ENCODE measurements at regions not wholly inside any gene's neighbourhood (a gene's known extent, or its start where the extent isn't known, plus 50 kb on each side); places are given as distances from the start of the nearest gene placed in this dataset.
"Not testable (repeated sequence)": the region's sequence is repeated elsewhere in the genome, so short reads cannot be mapped to it uniquely, and the experiment has no call there.

- DNase-seq, result no peak
Measured at GRCh38 chr6:6818078-6818639, 229.6 kb downstream of the LY86 start.

GRCh38 chr6:6820641-6821238 lies 232.2 kb downstream of the LY86 start:
- peak; percentile 65 for DNase-seq

- DNase-seq, result no peak
Measured at GRCh38 chr6:6821639-6822261, 233.2 kb downstream of the LY86 start.

GRCh38 chr6:6823030-6823429 lies 234.5 kb downstream of the LY86 start:
- no peak for DNase-seq

- no peak for DNase-seq
Measured at GRCh38 chr6:6823568-6824224, 235.2 kb downstream of the LY86 start.

- no peak for DNase-seq
Measured at GRCh38 chr6:6824381-6824780, 235.9 kb downstream of the LY86 start.

GRCh38 chr6:6825193-6825784 lies 236.8 kb downstream of the LY86 start:
- DNase-seq, result peak; percentile 84

- DNase-seq, result peak; percentile 34
Measured at GRCh38 chr6:6826095-6826901, 237.8 kb downstream of the LY86 start.

- no peak for DNase-seq
Measured at GRCh38 chr6:6826961-6827360, 238.4 kb downstream of the LY86 start.

- no peak for DNase-seq
Measured at GRCh38 chr6:6829872-6830685, 241.6 kb downstream of the LY86 start.

GRCh38 chr6:6830686-6831063 lies 242.2 kb downstream of the LY86 start:
- not testable (repeated sequence) for DNase-seq

GRCh38 chr6:6832439-6832838 lies 243.9 kb downstream of the LY86 start:
- no peak for DNase-seq

- DNase-seq, result peak; percentile 75
Measured at GRCh38 chr6:6834356-6835222, 246.1 kb downstream of the LY86 start.

GRCh38 chr6:6835223-6835503 lies 246.6 kb downstream of the LY86 start:
- no peak for DNase-seq

- DNase-seq, result no peak
Measured at GRCh38 chr6:6836609-6837406, 248.3 kb downstream of the LY86 start.

GRCh38 chr6:6837541-6838080 lies 249.1 kb downstream of the LY86 start:
- DNase-seq, result no peak

GRCh38 chr6:6840831-6841291 lies 252.3 kb downstream of the LY86 start:
- no peak for DNase-seq

- no peak for DNase-seq
Measured at GRCh38 chr6:6841571-6841970, 253.1 kb downstream of the LY86 start.

- no peak for DNase-seq
Measured at GRCh38 chr6:6842291-6842690, 253.8 kb downstream of the LY86 start.

GRCh38 chr6:6843057-6843627 lies 254.6 kb downstream of the LY86 start:
- DNase-seq, result no peak
